SK-N-SH treated with all-trans-retinoic acid at 6 μM for 48 hours (cell line): ENCODE measurements at regions not wholly inside any gene's neighbourhood (a gene's known extent, or its start where the extent isn't known, plus 50 kb on each side); places are given as distances from the start of the nearest gene placed in this dataset.

Source experiments
- CREB5 ChIP-seq: fragments of 250-450 bp; sonication (Bioruptor Pico); IDR thresholded peaks from 2 replicates; pipeline ENCODE4 v1.5.1; 2020; ENCODE audit warnings: low read depth, mild to moderate bottlenecking, moderate library complexity
- CSDC2 ChIP-seq: fragments of 250-450 bp; sonication (Bioruptor Pico); IDR thresholded peaks from 2 replicates; pipeline ENCODE4 v1.5.0; 2020; ENCODE audit warnings: mild to moderate bottlenecking, moderate library complexity
- ESRRG ChIP-seq: fragments of 250-450 bp; sonication (Bioruptor Pico); IDR thresholded peaks from 2 replicates; pipeline ENCODE4 v1.6.1; 2021; ENCODE audit warnings: mild to moderate bottlenecking
- SNAI2 ChIP-seq: fragments of 250-450 bp; sonication (Bioruptor Pico); IDR thresholded peaks from 2 replicates; pipeline ENCODE4 v1.5.0; 2020; ENCODE audit warnings: mild to moderate bottlenecking, moderate library complexity
- TCF4 ChIP-seq: fragments of 250-450 bp; sonication (Bioruptor Pico); IDR thresholded peaks from 2 replicates; pipeline ENCODE4 v1.8.0; 2021; ENCODE audit warnings: mild to moderate bottlenecking, moderate library complexity, borderline replicate concordance
- ZC3H10 ChIP-seq: fragments of 250-450 bp; sonication (Bioruptor Pico); IDR thresholded peaks from 2 replicates; pipeline ENCODE4 v1.5.1; 2021; ENCODE audit warnings: mild to moderate bottlenecking, moderate library complexity
- ZFP3 ChIP-seq: fragments of 250-450 bp; sonication (Bioruptor Pico); IDR thresholded peaks from 2 replicates; pipeline ENCODE4 v1.5.0; 2020; ENCODE audit warnings: mild to moderate bottlenecking, moderate library complexity
- TF ChIP-seq, protein P1 (sequence below): fragments of 250-450 bp; sonication (Bioruptor Pico); IDR thresholded peaks from 2 replicates; pipeline ENCODE4 v1.8.0; 2020; ENCODE audit warnings: mild to moderate bottlenecking, moderate library complexity, borderline replicate concordance

DNA sequence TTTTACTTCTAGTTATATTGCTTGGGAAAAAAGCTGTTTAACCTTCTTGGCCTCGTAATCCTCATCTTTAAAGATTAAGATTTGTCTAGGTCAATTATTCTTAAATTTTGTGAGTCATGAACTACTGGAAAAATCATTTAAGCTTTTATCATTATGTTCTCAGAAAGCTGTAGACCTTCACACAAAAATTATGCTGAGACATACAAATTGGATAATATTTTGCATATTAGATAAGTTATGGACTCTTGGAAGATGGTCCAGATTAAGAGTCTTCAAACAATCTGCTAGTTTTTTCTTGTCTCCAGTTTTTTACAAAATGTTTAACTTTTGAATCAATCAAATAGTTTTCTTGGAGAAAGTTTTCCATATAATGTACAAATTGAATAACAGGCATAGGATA, 108.1 kb upstream of the NEIL3 start:
- no peak for TF ChIP-seq CSDC2
- TF ChIP-seq, protein P1, sequence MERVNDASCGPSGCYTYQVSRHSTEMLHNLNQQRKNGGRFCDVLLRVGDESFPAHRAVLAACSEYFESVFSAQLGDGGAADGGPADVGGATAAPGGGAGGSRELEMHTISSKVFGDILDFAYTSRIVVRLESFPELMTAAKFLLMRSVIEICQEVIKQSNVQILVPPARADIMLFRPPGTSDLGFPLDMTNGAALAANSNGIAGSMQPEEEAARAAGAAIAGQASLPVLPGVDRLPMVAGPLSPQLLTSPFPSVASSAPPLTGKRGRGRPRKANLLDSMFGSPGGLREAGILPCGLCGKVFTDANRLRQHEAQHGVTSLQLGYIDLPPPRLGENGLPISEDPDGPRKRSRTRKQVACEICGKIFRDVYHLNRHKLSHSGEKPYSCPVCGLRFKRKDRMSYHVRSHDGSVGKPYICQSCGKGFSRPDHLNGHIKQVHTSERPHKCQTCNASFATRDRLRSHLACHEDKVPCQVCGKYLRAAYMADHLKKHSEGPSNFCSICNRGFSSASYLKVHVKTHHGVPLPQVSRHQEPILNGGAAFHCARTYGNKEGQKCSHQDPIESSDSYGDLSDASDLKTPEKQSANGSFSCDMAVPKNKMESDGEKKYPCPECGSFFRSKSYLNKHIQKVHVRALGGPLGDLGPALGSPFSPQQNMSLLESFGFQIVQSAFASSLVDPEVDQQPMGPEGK, result no peak
- TF ChIP-seq ESRRG (CRISPR knock-in tag), result no peak
- no peak for TF ChIP-seq ZC3H10
- TF ChIP-seq SNAI2, result no peak
- TF ChIP-seq CREB5 (CRISPR knock-in tag), result no peak
- no peak for TF ChIP-seq TCF4 (CRISPR knock-in tag)
- no peak for TF ChIP-seq ZFP3 (CRISPR knock-in tag)
